Breast epithelium (tissue), 3 donors: ENCODE measurements at regions not wholly inside any gene's neighbourhood (a gene's known extent, or its start where the extent isn't known, plus 50 kb on each side); places are given as distances from the start of the nearest gene placed in this dataset.

ENCODE experiments used
- CTCF ChIP-seq, 3 donors: fragments of 450-650 bp; IDR thresholded peaks; one replicate each; pipeline ENCODE4 v1.5.1; 2016 to 2017; ENCODE audit warnings: antibody characterized with exemption in 3 of 3, mild to moderate bottlenecking in 3 of 3, moderate library complexity in 3 of 3
- POLR2A ChIP-seq: fragments of 450-650 bp; IDR thresholded peaks from one replicate; pipeline ENCODE4 v1.6.1; 2016; ENCODE audit warnings: antibody characterized with exemption, mild to moderate bottlenecking, moderate library complexity
- POLR2AphosphoS5 ChIP-seq, 3 donors: sonication (generic); formaldehyde crosslinking; IDR thresholded peaks; one replicate each; pipeline ENCODE4 v1.6.1; 2017; ENCODE audit warnings: antibody characterized with exemption in 3 of 3

- no peak for TF ChIP-seq POLR2A
- no peak for TF ChIP-seq CTCF (IDR thresholded peaks at IDR 0.05)
- no peak for TF ChIP-seq POLR2AphosphoS5 (IDR thresholded peaks at IDR 0.05)
Measured at GRCh38 chr14:101470266-101470665, 91.0 kb upstream of the DIO3 start.
